Ectodermal cell (in vitro differentiated cells): ENCODE measurements at regions not wholly inside any gene's neighbourhood (a gene's known extent, or its start where the extent isn't known, plus 50 kb on each side); places are given as distances from the start of the nearest gene placed in this dataset.
"Not testable (repeated sequence)": the region's sequence is repeated elsewhere in the genome, so short reads cannot be mapped to it uniquely, and the experiment has no call there.

Experiments
- H3K27ac ChIP-seq: 2 replicates; pipeline ENCODE4 v1.7.0; 2013; ENCODE audit warnings: mild to moderate bottlenecking, low read depth, low read length; ENCODE audit not compliant: insufficient read depth, poor library complexity, severe bottlenecking
- H3K27me3 ChIP-seq: 2 replicates; pipeline ENCODE4 v1.7.0; 2013; ENCODE audit warnings: mild to moderate bottlenecking, low read length; ENCODE audit not compliant: insufficient read depth, control insufficient read depth, poor library complexity, severe bottlenecking
- H3K36me3 ChIP-seq: one replicate; pipeline ENCODE4 v1.7.0; 2013; ENCODE audit warnings: low read length; ENCODE audit not compliant: control insufficient read depth, insufficient read depth
- H3K4me1 ChIP-seq: one replicate; pipeline ENCODE4 v1.7.0; 2013; ENCODE audit warnings: low read length; ENCODE audit not compliant: control insufficient read depth, insufficient read depth
- H3K4me3 ChIP-seq: 2 replicates; pipeline ENCODE4 v1.7.0; 2013; ENCODE audit warnings: low read depth, low read length, control low read depth; ENCODE audit not compliant: insufficient read depth
- H3K9me3 ChIP-seq: 2 replicates; pipeline ENCODE4 v1.7.0; 2013; ENCODE audit warnings: mild to moderate bottlenecking, low read length, moderate library complexity; ENCODE audit not compliant: control insufficient read depth
- WGBS, 2 experiments: methylation state at CpG; one replicate each; pipeline ENCODE4 v1.1.7; 2013; ENCODE audit warnings: missing lambda C conversion rate in 2 of 2; 5-methylcytosine and 5-hydroxymethylcytosine counted together

GRCh38 chr5:86493777-86494176 lies 124.0 kb upstream of the COX7C start:
- Histone ChIP-seq H3K27me3 (no peaks in the 10 kb centered on the region), H3K4me1 (no peaks in the 10 kb centered on the region), H3K4me3 (no peak overlapping the region), H3K27ac (no peak overlapping the region), H3K36me3 (no peaks in the 10 kb centered on the region), H3K9me3 (no peaks in the 10 kb centered on the region)
- 92 to 100% methylated on average over 1 of the region's 1 CpG for WGBS, 2 experiments

- no peaks in the 10 kb centered on the region for H3K36me3 ChIP-seq
- H3K4me1 ChIP-seq = no peaks in the 10 kb centered on the region
- H3K27me3 ChIP-seq = no peaks in the 10 kb centered on the region
- no peak overlapping the region for H3K27ac ChIP-seq
- no peak overlapping the region for H3K4me3 ChIP-seq
- WGBS, 2 experiments = 82 to 87% methylated on average over 1 of the region's 1 CpG
- H3K9me3 ChIP-seq = no peaks in the 10 kb centered on the region
These were observed 116.8 kb upstream of the COX7C start for GRCh38 chr5:86500947-86501346.

GRCh38 chr5:86507574-86507973 lies 110.2 kb upstream of the COX7C start:
- H3K9me3 ChIP-seq = no peaks in the 10 kb centered on the region
- H3K27ac ChIP-seq = no peak overlapping the region
- WGBS, 2 experiments = 95 to 97% methylated on average over 4 of the region's 4 CpGs
- no peaks in the 10 kb centered on the region for H3K4me1 ChIP-seq
- no peaks in the 10 kb centered on the region for H3K36me3 ChIP-seq
- H3K4me3 ChIP-seq = no peak overlapping the region
- H3K27me3 ChIP-seq = no peaks in the 10 kb centered on the region

GRCh38 chr5:86510330-86510915 lies 107.3 kb upstream of the COX7C start:
- not testable (repeated sequence) for H3K27me3 ChIP-seq, H3K4me1 ChIP-seq, H3K36me3 ChIP-seq, H3K9me3 ChIP-seq, H3K27ac ChIP-seq, H3K4me3 ChIP-seq
- WGBS, 2 experiments = 93 to 95% methylated on average over 8 to 11 of the region's 21 CpGs

- Histone ChIP-seq H3K36me3 (no peaks in the 10 kb centered on the region), H3K9me3 (no peaks in the 10 kb centered on the region)
- 90 to 91% methylated on average over 3 of the region's 3 CpGs for WGBS, 2 experiments
These were observed 94.0 kb upstream of the COX7C start for GRCh38 chr5:86523718-86524117.

GRCh38 chr5:86525622-86526021 lies 92.1 kb upstream of the COX7C start:
- WGBS, 2 experiments = 91 to 100% methylated on average over 2 of the region's 2 CpGs
- H3K27me3 ChIP-seq = no peaks in the 10 kb centered on the region
- no peaks in the 10 kb centered on the region for H3K9me3 ChIP-seq
- no peaks in the 10 kb centered on the region for H3K36me3 ChIP-seq
- no peak overlapping the region for H3K4me3 ChIP-seq
- H3K27ac ChIP-seq = no peak overlapping the region
- no peaks in the 10 kb centered on the region for H3K4me1 ChIP-seq

More at GRCh38 chr5:86523718-86524117, 94.0 kb upstream of the COX7C start:
- Histone ChIP-seq H3K4me1 (no peaks in the 10 kb centered on the region), H3K27ac (no peak overlapping the region), H3K4me3 (no peak overlapping the region), H3K27me3 (no peaks in the 10 kb centered on the region)

- no peaks in the 10 kb centered on the region for H3K4me1 ChIP-seq
- 75 to 77% methylated on average over 3 of the region's 3 CpGs for WGBS, 2 experiments
- no peak overlapping the region for H3K27ac ChIP-seq
- H3K27me3 ChIP-seq = no peaks in the 10 kb centered on the region
- no peak overlapping the region for H3K4me3 ChIP-seq
- no peaks in the 10 kb centered on the region for H3K9me3 ChIP-seq
- no peaks in the 10 kb centered on the region for H3K36me3 ChIP-seq
These were observed 90.9 kb upstream of the COX7C start for GRCh38 chr5:86526811-86527348.

- Histone ChIP-seq H3K4me3 (no peak overlapping the region), H3K36me3 (no peaks in the 10 kb centered on the region), H3K27me3 (no peaks in the 10 kb centered on the region), H3K4me1 (no peaks in the 10 kb centered on the region), H3K9me3 (no peaks in the 10 kb centered on the region), H3K27ac (no peak overlapping the region)
- 85 to 92% methylated on average over 2 of the region's 2 CpGs for WGBS, 2 experiments
These were observed 85.3 kb upstream of the COX7C start for GRCh38 chr5:86532429-86532828.

- H3K9me3 ChIP-seq = no peaks in the 10 kb centered on the region
- no peak overlapping the region for H3K27ac ChIP-seq
- 91 to 96% methylated on average over 3 of the region's 3 CpGs for WGBS, 2 experiments
- H3K4me3 ChIP-seq = no peak overlapping the region
- H3K4me1 ChIP-seq = no peaks in the 10 kb centered on the region
- H3K36me3 ChIP-seq = no peaks in the 10 kb centered on the region
- H3K27me3 ChIP-seq = no peaks in the 10 kb centered on the region
These were observed 81.3 kb upstream of the COX7C start for GRCh38 chr5:86536396-86536795.

GRCh38 chr5:86542532-86542931 lies 75.2 kb upstream of the COX7C start:
- 94 to 97% methylated on average over 3 of the region's 3 CpGs for WGBS, 2 experiments
- H3K4me3 ChIP-seq = no peak overlapping the region
- H3K9me3 ChIP-seq = no peaks in the 10 kb centered on the region
- H3K27ac ChIP-seq = no peak overlapping the region
- H3K36me3 ChIP-seq = no peaks in the 10 kb centered on the region
- no peaks in the 10 kb centered on the region for H3K27me3 ChIP-seq
- no peaks in the 10 kb centered on the region for H3K4me1 ChIP-seq

- Histone ChIP-seq H3K36me3 (no peaks in the 10 kb centered on the region), H3K27me3 (no peaks in the 10 kb centered on the region), H3K27ac (no peak overlapping the region), H3K4me1 (no peaks in the 10 kb centered on the region), H3K4me3 (no peak overlapping the region), H3K9me3 (no peaks in the 10 kb centered on the region)
- WGBS, 2 experiments = 50 to 56% methylated on average over 2 of the region's 2 CpGs
These were observed 71.7 kb upstream of the COX7C start for GRCh38 chr5:86546044-86546443.
